ENCODE measurements at regions not wholly inside any gene's neighbourhood (a gene's known extent, or its start where the extent isn't known, plus 50 kb on each side); places are given as distances from the start of the nearest gene placed in this dataset.

DNA sequence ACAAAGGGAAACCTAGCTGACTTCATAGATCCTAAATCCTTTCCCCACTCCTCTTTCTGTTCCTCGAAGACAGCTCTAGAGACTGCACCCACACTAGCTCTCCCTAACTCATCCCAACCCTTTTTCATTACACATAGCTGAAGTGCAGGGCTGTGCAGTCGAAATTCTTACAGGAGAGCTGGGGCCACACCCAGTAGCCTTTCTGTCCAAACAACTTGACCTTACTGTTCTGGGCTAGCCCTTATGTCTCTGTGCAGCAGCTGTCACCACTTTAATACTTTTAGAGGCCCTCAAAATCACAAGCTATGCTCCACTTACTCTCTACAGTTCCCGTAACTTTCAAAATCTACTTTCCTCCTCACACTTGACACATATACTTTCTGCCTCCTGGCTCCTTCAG lies 666.1 kb upstream of the PKDCC start:
- 75 to 83% methylated on average over 3 of the region's 3 CpGs for WGBS, 2 donors
- Histone ChIP-seq H3K27ac (no peak overlapping the region), H3K9me3 (no peaks in the 10 kb centered on the region), H3K4me1 (no peaks in the 10 kb centered on the region), H3K36me3 (no peaks in the 10 kb centered on the region), H3K27me3 (no peaks in the 10 kb centered on the region), H3K4me3 (no peak overlapping the region)
- no peak for ATAC-seq
- DNase-seq: no peak
- intact Hi-C loops (cut with DNase I): no loop called here
- TF ChIP-seq, protein P1, sequence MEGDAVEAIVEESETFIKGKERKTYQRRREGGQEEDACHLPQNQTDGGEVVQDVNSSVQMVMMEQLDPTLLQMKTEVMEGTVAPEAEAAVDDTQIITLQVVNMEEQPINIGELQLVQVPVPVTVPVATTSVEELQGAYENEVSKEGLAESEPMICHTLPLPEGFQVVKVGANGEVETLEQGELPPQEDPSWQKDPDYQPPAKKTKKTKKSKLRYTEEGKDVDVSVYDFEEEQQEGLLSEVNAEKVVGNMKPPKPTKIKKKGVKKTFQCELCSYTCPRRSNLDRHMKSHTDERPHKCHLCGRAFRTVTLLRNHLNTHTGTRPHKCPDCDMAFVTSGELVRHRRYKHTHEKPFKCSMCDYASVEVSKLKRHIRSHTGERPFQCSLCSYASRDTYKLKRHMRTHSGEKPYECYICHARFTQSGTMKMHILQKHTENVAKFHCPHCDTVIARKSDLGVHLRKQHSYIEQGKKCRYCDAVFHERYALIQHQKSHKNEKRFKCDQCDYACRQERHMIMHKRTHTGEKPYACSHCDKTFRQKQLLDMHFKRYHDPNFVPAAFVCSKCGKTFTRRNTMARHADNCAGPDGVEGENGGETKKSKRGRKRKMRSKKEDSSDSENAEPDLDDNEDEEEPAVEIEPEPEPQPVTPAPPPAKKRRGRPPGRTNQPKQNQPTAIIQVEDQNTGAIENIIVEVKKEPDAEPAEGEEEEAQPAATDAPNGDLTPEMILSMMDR (IDR thresholded peaks at IDR 0.05): no peak

DNA sequence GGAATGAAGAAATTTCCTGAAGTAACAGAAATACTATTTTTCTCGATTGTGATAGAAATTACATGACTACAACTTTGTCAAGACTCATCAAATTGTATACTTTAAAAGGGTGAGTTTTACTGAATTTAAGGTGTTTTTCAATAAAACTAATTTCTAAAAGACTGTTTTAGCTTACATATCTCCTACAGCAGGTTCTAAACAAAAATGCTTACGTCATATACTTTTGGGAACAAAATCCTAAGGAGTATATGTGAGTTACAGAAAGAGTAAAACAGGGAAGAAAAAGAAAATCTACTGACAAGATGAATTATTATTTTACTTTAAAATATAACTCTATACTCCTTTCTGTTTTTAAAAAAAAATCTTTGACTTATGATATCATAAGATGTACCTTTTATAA lies 660.3 kb upstream of the PKDCC start:
- TF ChIP-seq, protein P1 (IDR thresholded peaks at IDR 0.05): no peak
- intact Hi-C loops (cut with DNase I): no loop called here
- no peak overlapping the region for H3K27ac ChIP-seq
- no peaks in the 10 kb centered on the region for H3K27me3 ChIP-seq
- H3K4me1 ChIP-seq: no peaks in the 10 kb centered on the region
- no peak for DNase-seq
- ATAC-seq: no peak
- H3K4me3 ChIP-seq: no peak overlapping the region
- 82 to 85% methylated on average over 2 of the region's 2 CpGs for WGBS, 2 donors
- peaks cover 0 to 17% (median 0%) of the 10 kb centered on the region in 11 donors for H3K9me3 ChIP-seq
- no peaks in the 10 kb centered on the region for H3K36me3 ChIP-seq

DNA sequence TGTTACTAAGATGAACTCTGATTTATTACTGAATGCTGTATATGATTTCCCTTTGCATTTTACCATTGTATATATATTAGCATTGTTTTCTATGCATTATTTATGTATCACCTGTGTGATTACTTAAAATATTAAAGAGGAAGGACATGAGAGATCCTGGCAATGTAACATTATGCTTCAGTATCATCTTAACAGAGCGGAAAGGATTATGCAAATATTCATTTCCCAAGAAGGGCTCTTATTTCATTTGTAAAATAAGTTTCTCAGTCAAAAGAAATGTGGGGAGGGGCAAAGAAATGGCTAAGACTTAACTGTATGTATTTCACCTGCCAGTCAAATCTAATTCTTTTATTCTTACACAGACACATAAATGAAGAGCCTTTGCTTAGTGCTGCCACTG lies 654.2 kb upstream of the PKDCC start:
- Histone ChIP-seq H3K27me3 (no peaks in the 10 kb centered on the region), H3K4me3 (no peak overlapping the region), H3K9me3 (peaks cover 0 to 35% (median 13%) of the 10 kb centered on the region in 11 donors), H3K27ac (no peak overlapping the region), H3K4me1 (no peaks in the 10 kb centered on the region), H3K36me3 (no peaks in the 10 kb centered on the region)
- WGBS, 2 donors: 93 to 97% methylated on average over 1 of the region's 1 CpG
- intact Hi-C loops (cut with DNase I): no loop called here
- TF ChIP-seq, protein P1 (IDR thresholded peaks at IDR 0.05): no peak
- DNase-seq (no peak), ATAC-seq (no peak)

DNA sequence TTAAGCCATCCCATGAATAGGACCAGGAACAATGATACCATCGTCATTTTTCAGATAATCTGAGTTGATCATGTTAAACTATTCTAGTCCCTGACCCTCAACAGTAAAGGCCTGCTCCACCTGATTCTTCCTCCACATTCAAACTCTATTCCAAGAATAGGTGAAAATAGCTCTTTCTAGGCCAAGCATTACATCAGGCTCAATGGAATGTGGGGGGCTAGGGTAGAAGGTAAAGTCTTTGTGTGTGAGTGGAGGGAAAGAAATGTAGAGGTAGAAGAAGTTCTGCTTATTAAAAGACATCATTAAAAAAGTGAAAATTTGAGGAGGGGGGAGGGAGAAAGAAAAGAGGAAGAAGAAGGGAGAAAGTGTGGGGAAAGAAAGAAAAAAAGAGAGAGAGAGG lies 653.3 kb upstream of the PKDCC start:
- WGBS, 2 donors: 42 to 81% methylated on average over 1 of the region's 1 CpG
- Histone ChIP-seq H3K4me3 (no peak overlapping the region), H3K27me3 (no peaks in the 10 kb centered on the region), H3K9me3 (peaks cover 0 to 28% (median 8%) of the 10 kb centered on the region in 11 donors), H3K36me3 (no peaks in the 10 kb centered on the region), H3K27ac (no peak overlapping the region), H3K4me1 (no peaks in the 10 kb centered on the region)
- TF ChIP-seq, protein P1 (IDR thresholded peaks at IDR 0.05): no peak
- ATAC-seq (no peak), DNase-seq (no peak)
- intact Hi-C loops (cut with DNase I): no loop called here

DNA sequence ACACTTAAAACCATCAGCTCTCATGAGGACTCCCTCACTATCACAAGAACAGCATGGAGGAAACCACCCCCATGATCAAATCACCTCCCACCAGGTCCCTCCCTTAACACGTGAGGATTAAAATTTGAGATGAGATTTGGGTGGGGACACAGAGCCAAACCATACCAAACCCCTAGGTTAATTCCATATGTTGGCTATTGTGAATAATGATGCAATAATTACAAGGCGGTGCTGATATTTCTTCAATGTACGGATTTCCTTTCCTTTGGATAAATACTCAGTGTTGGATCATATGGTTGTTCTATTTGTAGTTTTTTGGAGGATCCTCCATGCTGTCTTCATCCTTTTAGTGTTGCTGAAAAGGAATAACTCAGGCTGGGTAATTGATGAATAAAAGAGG lies 652.1 kb upstream of the PKDCC start:
- Histone ChIP-seq H3K27me3 (no peaks in the 10 kb centered on the region), H3K4me3 (no peak overlapping the region), H3K9me3 (peaks cover 0 to 28% (median 8%) of the 10 kb centered on the region in 11 donors), H3K36me3 (no peaks in the 10 kb centered on the region), H3K4me1 (no peaks in the 10 kb centered on the region), H3K27ac (no peak overlapping the region)
- intact Hi-C loops (cut with DNase I): no loop called here
- ATAC-seq (no peak), DNase-seq (no peak)
- 86 to 94% methylated on average over 3 of the region's 3 CpGs for WGBS, 2 donors
- TF ChIP-seq, protein P1 (IDR thresholded peaks at IDR 0.05): no peak

Measured in heart right ventricle (tissue), 16 donors.